NCI-H1930 (cell line): ENCODE measurements at regions not wholly inside any gene's neighbourhood (a gene's known extent, or its start where the extent isn't known, plus 50 kb on each side); places are given as distances from the start of the nearest gene placed in this dataset.
"Not testable (repeated sequence)": the region's sequence is repeated elsewhere in the genome, so short reads cannot be mapped to it uniquely, and the experiment has no call there.

ENCODE experiments used
- DNase-seq, 2 experiments: peaks; one replicate each; lab custom pipeline; 2025; lab: John Stamatoyannopoulos, UW

DNA sequence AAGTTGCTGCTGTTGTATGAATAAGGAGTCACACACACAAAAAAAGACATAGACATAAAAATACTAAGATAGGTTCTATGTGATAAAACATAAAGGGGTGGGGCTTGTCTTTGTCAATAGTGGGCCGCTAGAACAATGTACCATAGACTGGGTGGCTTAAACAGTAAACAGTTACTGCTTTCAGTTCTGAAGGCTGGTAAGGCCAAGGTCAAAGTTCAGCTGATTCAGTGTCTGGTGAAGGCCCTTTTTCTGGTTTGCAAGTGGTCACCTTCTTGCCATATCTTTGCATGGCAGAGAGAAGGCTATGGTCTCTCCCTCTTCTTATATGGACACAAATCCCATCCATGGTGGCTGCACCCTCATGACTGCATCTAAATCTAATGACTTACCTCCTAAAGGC is 1980.7 kb downstream of the PCDH7 start:
- DNase-seq, result no peak

DNA sequence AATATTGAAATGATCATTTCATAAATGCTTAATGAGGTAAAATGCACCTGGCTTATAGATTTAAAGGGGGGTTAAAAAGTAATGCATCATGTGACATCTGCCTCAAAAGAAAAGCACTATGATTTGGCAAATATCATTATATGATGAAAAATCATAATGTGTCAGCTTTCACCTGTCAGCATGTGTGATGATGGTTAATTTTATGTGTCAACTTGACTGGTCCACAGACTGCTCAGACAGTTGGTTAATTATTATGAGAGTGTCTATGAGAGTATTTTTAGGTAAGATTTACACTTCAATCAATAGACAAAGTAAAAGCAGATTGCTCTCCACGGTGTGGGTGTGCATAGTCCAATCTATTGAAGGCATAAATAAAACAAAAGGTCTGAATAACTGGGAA is 1986.7 kb downstream of the PCDH7 start:
- DNase-seq, result no peak

DNA sequence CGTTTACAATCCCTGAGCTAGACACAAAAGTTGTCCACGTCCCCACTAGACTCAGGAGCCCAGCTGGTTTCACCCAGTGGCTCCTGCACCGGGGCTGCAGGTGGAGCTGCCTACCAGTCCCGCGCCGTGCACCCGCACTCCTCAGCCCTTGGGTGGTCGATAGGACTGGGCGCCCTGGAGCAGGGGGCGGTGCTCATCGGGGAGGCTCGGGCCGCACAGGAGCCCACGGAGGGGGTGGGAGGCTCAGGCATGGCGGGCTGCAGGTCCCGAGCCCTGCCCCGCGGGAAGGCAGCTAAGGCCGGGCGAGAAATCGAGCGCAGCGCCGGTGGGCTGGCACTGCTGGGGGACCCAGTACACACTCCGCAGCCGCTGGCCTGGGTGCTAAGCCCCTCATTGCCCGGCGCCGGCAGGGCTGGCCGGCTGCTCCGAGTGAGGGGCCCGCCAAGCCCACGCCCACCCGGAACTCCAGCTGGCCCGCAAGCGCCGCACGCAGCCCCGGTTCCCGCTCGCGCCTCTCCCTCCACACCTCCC is 1996.0 kb downstream of the PCDH7 start:
- DNase-seq, result not testable (repeated sequence)

DNA sequence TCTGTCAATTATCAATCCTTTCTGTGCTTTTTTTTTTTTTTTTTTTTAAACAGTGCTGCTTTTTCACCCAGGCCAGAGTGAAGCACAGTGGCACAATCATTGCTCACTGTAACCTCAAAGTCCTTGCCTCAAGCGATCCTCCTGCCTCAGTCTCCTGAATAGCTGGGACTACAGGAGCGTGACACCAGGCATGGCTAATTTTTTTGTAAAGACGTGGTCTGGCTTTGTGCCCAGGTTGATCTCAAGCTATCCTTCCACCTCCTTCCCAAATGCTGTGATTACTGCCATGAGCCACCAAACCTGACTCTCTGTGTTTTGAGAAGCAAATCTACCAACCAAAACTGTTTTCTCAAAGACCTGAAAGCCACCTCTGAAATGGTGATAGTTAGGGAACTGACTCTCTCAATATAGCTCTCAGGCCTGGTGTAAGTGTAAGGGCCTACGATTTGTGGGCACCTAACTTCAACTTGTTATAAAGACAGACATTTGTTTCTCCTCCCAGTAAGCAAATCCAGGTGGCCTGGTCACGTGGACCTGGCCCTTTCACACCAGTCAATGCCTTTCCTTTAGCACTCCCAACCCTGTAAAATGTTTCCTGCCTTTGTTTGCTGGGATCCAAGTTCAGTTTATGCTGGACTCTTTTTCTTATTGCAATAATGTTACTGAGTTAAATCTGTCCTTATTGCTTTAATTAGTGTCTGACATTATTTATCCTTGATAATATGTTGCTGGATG is 2015.9 kb downstream of the PCDH7 start:
- DNase-seq, result no peak

DNA sequence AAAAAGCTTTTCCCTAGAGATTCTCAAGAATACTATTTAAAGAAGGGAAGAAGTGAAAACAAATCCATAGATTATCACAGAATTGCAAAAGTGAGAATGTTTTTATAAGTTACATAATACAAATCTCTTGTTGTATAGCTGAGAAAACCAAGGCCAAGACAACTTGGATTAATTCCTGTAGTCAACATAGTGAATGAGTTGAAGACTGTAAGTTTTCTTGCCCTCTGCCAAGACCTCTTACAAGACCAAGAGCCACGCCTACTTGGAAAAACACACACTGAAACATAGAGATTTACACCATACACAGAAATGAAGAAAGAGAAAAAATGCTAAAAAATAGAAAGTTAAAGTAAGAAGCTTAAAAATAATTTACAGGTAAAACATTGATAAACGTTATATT is 2024.0 kb downstream of the PCDH7 start:
- DNase-seq, result no peak

DNA sequence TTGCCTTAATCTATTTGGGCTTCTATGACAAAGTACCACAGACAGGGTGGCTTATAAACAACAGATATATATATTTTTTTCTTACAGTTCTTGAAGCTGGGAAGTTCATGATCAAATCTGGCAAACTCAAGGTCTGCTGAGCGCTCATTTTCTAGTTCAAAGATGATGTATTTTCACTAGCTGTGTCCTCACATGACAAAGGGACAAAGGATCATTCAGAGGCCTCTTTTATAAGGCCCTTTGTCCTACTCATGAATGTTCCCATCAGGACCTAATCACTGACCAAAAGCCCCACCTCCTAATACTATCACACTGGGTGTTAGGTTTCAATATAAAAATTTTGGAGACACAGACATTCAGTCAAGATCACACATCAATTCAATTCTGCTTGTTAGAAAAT is 2025.2 kb downstream of the PCDH7 start:
- DNase-seq, result no peak

DNA sequence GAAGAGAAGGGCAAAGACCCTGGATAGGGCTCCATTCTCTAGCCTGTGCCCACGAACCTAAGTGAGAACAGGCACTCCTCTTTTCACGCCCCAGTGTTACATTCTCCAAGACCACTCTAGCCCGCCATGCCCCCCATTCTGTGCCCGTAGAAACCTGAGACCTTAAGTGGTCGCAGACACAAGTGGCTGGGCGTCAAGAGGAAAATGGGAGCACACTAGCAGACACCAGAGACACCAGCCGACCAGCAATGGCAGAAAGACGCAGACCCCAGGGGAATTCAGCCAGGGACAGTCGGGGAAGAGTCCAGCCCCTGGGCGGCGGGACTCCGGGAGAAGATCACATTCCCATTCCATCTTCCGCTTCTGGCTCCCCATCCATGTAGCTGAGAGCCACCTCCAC is 2027.9 kb downstream of the PCDH7 start:
- DNase-seq, result no peak

DNA sequence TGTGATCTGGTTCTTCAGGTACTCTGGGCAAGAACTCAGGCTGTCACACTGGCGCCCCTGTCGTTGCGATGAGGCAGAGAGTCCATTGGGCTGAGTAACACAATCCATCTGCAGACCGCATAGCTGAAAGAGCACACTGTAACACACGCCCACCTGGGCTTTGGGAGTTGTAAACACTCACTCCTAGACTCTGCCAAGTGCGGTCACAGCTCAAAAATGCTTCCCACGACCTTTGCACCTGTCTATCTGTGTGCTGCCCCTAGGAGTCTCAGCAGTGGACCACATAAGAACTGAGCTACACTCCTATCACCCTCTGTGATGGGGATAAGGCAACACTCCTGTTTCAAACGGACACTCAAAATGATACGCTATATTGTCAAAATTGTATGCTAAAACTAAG is 2028.3 kb downstream of the PCDH7 start:
- DNase-seq, result no peak

DNA sequence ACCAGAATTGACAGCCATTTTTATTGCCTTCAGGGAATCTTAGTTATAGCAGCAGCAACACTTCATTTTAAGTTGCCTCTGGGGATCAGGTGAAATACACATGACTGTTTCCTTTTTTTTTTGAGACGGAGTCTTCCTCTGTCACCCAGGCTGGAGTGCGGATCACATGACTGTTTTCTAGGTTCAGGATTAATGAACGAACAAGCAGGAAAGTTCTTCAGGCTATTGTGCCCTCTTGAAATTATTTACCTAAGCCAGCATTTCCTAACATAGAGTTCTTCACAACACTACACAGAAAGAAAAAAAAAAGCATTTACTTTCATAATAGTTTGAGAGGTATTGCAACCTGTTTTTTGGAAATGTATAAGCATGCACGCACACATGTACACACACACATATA is 2032.8 kb downstream of the PCDH7 start:
- DNase-seq, result no peak

DNA sequence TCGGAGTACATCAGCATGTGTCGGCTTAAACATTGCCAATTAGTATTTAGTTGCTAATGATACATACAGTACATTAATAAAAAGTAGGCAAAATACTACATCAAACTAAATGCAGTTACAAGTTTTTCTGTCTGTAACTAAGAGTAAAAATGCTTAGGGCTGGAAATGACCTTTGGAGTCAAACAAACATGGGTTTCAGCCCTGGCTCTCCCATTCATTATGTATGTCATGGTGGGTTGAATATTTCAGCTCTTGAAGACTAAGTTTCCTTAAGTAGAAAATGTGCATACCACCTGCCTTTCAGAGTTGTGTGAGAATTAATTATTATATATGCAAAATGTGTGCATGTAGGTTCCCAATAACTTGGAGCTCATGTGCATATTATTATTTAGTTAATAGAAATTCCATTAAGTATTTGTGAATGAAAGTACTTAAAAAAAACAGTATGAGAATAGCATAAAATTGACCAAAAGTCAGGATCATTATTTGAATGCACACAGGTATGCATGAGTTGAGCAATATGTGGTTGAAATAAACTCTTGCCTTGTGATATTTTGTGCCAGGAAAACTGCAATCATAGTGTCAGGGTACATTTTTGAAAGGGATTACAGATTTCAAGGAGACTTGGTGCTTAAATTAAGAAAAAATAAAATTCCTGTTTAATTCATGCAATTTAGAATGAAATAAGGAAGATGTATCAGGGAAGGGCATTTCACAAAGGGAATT is 2048.7 kb downstream of the PCDH7 start:
- DNase-seq, result no peak

DNA sequence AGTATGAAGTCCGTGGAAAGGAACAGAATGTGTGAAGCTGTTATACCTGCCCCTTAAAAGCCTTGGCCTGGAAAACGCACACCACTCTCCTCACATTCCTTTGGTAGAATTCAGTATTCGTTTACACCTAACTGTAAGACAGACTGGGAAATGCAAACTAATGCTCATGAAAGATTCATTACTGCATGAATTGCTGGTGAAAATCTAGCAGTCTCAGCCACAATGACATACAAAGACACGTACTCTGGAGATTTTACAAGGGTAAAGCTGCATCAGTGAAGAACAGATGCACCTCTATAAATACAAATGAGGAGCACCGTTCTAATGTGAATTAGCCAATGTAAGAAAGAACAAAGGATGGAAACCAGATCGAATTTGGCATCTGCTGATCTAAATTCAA is 2051.3 kb downstream of the PCDH7 start:
- no peak for DNase-seq

DNA sequence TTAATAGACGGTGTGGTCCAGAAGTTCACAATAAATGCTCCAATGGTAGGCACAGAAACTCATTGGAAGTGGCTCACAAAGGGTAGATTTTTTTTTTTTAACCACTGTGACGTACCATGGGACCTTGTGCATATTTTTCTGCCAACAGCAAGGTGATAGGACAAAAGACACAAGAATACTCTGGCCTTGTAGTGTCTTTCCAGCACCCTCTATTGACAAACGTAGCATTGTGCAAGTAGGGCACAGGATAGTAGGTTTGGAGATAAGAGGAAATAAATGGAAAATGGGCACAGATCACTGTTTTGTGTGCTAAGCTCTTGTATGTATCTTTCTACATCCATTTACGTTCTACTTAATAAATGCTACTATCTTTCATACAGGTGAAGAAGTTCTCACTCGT is 2054.9 kb downstream of the PCDH7 start:
- DNase-seq, result no peak

DNA sequence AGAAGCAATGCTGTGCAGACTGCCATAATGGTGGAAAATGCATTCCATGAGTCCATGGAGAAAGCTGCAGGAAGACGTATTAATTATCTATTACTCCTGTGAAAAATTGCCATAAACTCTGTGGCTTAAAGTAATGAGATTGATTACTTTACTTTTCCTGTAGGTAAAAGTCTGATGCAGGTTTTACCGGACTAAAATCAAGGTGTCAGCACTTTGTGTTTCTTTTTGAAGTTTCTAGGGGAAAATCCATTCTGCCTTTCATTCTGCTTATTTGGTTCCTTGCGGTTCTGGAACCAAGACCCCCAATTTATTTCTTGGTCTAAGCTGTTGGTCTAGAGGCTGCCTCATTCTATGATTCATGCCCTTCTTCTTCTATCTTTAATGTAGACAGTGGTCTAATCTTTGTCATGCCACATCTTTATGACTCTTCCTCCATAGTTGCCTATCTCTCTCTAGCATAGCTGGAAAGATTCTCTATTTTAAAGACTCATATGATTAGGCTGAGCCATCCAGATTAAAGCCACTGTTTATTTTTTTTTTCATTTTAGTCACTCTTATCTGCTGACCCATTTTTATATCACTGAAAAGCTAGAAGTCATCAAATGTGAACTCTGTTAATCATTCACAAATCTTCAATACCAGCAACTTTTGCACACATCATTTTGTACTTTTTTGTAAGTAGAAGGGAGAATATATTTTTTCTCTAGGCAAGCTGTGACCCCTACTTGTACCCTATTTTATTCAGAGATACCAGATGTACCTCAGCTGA is 2056.4 kb downstream of the PCDH7 start:
- DNase-seq, result no peak

DNA sequence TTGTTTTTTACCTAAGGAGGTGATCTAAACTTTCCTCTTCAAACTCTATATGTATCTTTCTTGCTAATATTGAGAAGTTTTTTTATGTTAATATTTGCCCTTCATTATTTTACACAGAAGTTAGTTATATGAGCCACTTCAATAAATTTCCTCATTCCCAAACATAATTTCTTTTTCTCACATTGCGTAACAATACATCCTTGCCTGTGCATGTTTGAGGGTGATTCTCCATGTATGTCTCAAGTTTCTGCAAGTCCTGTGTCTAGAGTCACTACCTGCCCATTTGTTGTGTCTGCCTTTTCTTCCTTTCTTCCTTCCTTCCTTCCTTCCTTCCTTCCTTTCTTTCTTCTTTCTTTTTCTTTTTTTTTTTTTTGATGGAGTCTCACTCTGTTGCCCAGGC is 2057.9 kb downstream of the PCDH7 start:
- no peak for DNase-seq

DNA sequence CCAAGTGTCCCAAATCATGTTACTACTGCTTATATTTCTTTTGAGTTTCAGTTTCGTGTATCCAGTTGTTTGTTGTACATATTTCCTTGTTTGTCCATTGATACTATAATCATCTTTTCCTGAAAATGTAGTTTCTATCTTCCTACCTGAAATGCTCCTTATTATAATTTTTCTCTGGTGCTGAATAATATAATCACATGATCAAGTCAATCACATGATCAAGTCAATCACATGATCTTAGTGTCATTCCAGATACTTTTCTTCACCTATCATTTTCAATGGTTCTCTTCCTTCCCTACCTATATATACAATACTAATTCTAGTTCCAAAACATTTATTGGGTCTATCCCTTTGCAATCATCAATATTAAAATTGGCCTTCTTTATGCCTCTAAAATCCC is 2058.8 kb downstream of the PCDH7 start:
- no peak for DNase-seq

DNA sequence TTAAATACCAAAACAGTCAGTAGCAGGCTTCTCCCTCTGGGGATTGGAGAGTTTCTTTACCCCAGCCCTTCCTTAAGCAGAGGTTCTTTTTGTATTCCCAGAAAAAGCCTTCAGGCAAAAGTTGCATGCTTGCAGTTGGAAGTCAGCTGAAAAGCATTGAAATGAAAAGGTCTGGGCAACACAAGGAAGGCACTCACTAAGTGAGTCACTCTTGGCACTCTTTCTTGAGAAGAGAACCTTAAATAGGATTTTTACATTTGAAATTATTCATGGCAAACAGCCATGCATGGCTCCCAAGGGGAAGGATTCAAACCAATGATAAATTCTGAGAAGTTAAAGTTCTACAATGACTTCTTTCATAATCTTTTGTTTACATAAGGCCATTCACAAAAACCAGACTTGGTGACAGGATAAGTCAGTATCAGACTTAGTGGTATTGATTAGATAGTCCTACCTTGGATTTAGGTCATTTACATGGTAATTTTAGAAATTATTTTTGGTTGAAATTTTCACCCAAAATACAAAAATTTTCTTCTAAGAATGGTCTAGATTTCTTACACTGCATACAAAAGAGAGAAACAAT is 2068.9 kb downstream of the PCDH7 start:
- no peak for DNase-seq

DNA sequence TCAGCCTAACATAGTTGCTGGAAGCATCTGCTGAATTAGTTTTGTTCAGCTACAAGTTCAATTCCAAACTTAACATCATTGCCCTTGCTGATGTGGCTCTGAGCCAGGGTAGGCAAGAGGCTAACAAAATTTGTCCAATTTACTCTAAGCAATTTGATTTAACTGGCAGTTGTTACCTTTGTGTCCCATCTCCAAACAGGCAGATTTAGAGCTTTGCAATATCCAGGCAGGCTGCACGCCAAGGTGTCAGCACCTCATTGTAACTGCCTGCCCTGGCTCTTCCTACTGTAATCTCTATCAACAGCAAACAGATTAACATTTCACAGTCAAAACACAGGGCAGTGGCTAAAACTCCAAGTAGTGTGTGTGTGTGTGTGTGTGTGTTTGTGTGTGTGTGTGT is 2070.6 kb downstream of the PCDH7 start:
- no peak for DNase-seq

DNA sequence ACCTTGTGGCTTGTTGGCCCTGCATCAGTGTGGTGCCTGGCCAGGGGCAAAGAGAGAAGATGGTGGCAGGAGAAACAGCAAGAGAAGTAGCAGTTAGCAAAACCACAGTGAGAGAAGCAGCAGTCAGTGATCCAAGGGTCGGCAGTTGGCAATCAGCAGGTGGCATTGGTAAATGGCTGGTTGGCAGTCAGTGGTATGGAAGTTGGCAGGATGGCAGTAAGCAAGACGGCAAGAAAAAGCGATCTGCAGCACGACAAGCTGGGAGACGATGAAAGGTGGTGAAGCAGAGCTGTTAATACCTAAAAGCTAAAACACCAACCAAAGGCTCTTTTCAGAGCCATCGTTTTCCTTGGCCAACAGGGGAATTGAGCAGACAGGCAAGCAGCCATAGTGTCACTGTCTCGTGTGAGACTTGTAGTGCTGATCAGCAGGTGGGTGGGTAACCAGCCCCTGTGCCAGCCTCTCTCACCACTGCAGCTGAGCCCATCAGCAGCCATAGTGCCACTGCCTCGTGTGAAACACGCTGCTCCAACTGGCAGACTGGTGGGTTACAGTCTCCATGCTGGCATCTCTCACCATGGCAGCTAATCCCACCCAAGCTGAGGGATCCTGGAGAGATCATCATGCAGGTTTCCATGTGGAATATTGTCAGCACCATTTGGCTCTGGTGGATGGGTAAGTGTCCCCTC is 2078.4 kb downstream of the PCDH7 start:
- no peak for DNase-seq

DNA sequence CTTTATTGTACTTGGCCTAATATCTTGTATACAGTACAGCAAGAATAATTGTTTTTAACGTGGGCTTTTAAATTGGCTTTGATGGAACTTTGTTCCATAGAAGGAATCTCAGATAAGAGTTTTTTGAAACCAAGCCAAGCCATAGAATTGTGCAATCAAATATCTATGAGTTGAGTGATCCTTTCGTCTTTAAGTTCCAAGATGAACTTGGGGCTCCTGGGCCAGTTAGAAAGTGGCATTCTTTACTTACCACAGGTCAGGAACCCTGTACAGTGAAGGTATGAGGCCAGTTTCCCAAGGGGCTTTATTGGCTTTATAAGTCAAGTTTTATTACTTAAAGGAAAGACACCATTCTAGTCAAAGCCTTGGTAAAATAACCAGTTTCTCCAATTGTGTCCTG is 2104.2 kb downstream of the PCDH7 start:
- DNase-seq, result no peak

DNA sequence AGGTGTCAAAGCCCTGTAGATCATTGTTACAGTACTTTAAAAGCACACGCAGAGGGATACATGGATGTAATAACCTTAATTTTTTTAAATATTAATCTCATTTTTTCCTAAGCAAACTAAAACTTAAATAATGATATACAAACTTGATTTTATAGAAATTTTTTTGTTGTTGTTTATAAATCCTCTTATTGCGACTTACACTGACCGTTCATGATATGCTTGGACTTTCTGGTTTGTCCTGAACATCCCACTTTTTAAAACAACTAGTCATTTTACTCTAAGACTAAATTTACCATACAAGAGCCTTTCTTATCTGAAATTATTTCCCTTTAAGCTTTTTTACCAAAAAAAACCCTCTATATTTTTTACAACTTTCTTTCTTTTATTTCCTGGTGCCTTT is 2106.0 kb downstream of the PCDH7 start:
- no peak for DNase-seq

DNA sequence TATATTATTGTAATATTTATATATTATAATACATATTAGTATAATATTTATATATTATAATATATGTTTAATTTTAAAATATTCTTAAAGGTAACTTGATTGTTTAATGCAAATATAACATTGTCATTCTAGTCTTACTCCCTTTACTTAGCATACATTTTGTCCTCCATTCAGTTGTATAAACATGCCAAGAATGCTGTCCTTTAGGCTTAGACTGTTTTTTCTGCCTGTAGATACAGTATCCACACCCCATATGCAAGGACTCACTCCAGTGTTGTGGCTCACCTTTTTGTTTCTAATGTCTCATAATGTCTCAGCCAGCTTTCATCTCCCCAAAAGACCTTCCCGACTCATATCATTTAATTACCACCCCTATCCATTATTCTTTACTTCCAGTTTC is 2110.0 kb downstream of the PCDH7 start:
- DNase-seq, result no peak

DNA sequence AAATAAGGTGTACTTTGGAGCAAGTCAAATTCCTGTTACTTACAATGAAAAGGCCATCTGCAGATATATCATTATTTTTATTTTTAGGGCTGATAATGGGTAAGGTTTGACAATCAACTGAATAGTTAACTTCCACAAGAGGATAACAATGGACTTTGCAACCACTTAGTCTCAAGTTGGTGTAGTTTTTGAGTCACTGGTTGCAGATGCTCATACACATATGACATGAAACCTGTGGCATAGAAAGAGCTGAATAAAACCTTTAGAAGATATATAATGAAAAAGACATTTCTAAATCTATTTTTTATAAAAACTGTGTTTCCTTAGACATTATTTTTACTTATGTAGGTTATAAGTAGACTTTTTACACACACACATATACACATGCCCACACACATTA is 2110.9 kb downstream of the PCDH7 start:
- DNase-seq, result no peak
